ENCODE measurements at regions not wholly inside any gene's neighbourhood (a gene's known extent, or its start where the extent isn't known, plus 50 kb on each side); places are given as distances from the start of the nearest gene placed in this dataset.

GRCh38 chr6:49336514-49337131, 126.4 kb downstream of the MMUT start:
- no TSS peak for BruUV-seq (replicated peaks)
- CTCF ChIA-PET: no interaction called here

GRCh38 chr6:49333345-49334125, 129.5 kb downstream of the MMUT start:
- no peak overlapping the region for H2AFZ ChIP-seq
- no peaks in the 10 kb centered on the region; the same call in 1 of the 2 replicates for H3F3A ChIP-seq (ENCODE audit: insufficient read depth, low read depth)
- BruUV-seq (replicated peaks): no TSS peak
- H3K36me3 ChIP-seq (ENCODE audit: low read depth): no peaks in the 10 kb centered on the region
- no peak overlapping the region for H3K4me3 ChIP-seq
- CTCF ChIA-PET: no interaction called here
- POLR2A ChIA-PET (ENCODE audit: unreplicated experiment): no interaction called here
- H3K4me1 ChIP-seq (replicated peaks; ENCODE audit: insufficient read depth): no peaks in the 10 kb centered on the region
- H3K9me2 ChIP-seq (ENCODE audit: insufficient read depth): no peaks in the 10 kb centered on the region; the same call in 1 of the 2 replicates
- no peak overlapping the region for H3K27ac ChIP-seq
- intact Hi-C loops (cut with micrococcal nuclease; ENCODE audit: unreplicated experiment): no loop called here
- no peaks in the 10 kb centered on the region for H3K27me3 ChIP-seq (ENCODE audit: insufficient read depth, low read depth)
- TF ChIP-seq, protein P1, sequence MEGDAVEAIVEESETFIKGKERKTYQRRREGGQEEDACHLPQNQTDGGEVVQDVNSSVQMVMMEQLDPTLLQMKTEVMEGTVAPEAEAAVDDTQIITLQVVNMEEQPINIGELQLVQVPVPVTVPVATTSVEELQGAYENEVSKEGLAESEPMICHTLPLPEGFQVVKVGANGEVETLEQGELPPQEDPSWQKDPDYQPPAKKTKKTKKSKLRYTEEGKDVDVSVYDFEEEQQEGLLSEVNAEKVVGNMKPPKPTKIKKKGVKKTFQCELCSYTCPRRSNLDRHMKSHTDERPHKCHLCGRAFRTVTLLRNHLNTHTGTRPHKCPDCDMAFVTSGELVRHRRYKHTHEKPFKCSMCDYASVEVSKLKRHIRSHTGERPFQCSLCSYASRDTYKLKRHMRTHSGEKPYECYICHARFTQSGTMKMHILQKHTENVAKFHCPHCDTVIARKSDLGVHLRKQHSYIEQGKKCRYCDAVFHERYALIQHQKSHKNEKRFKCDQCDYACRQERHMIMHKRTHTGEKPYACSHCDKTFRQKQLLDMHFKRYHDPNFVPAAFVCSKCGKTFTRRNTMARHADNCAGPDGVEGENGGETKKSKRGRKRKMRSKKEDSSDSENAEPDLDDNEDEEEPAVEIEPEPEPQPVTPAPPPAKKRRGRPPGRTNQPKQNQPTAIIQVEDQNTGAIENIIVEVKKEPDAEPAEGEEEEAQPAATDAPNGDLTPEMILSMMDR (conservative IDR thresholded peaks at IDR 0.05): no peak
- TF ChIP-seq EZH2 (IDR thresholded peaks at IDR 0.05; ENCODE audit: low read depth): no peak
- no peaks in the 10 kb centered on the region; the same call in 1 of the 2 replicates for H3K9me3 ChIP-seq (ENCODE audit: insufficient read depth, low read depth)
- H3K79me2 ChIP-seq (ENCODE audit: low read depth): no peaks in the 10 kb centered on the region
- H4K20me1 ChIP-seq (ENCODE audit: insufficient read depth): no peaks in the 10 kb centered on the region
- no peak overlapping the region for H3K4me2 ChIP-seq
- DNase-seq: no peak

More at GRCh38 chr6:49336514-49337131, 126.4 kb downstream of the MMUT start:
- POLR2A ChIA-PET (ENCODE audit: unreplicated experiment): no interaction called here
- H3K4me1 ChIP-seq (replicated peaks; ENCODE audit: insufficient read depth): no peaks in the 10 kb centered on the region
- H3K36me3 ChIP-seq (ENCODE audit: low read depth): no peaks in the 10 kb centered on the region
- H2AFZ ChIP-seq: no peak overlapping the region
- H3K27me3 ChIP-seq (ENCODE audit: insufficient read depth, low read depth): no peaks in the 10 kb centered on the region
- H3K4me3 ChIP-seq: no peak overlapping the region
- H3F3A ChIP-seq (ENCODE audit: insufficient read depth, low read depth): no peaks in the 10 kb centered on the region; the same call in 1 of the 2 replicates
- H4K20me1 ChIP-seq (ENCODE audit: insufficient read depth): no peaks in the 10 kb centered on the region
- no peaks in the 10 kb centered on the region; the same call in 1 of the 2 replicates for H3K9me3 ChIP-seq (ENCODE audit: insufficient read depth, low read depth)
- H3K79me2 ChIP-seq (ENCODE audit: low read depth): no peaks in the 10 kb centered on the region
- no peaks in the 10 kb centered on the region; the same call in 1 of the 2 replicates for H3K9me2 ChIP-seq (ENCODE audit: insufficient read depth)
- no peak for DNase-seq
- no peak for TF ChIP-seq EZH2 (IDR thresholded peaks at IDR 0.05; ENCODE audit: low read depth)
- TF ChIP-seq, protein P1 (conservative IDR thresholded peaks at IDR 0.05): no peak
- no peak overlapping the region for H3K4me2 ChIP-seq
- intact Hi-C loops (cut with micrococcal nuclease; ENCODE audit: unreplicated experiment): no loop called here
- H3K27ac ChIP-seq: no peak overlapping the region

DNA sequence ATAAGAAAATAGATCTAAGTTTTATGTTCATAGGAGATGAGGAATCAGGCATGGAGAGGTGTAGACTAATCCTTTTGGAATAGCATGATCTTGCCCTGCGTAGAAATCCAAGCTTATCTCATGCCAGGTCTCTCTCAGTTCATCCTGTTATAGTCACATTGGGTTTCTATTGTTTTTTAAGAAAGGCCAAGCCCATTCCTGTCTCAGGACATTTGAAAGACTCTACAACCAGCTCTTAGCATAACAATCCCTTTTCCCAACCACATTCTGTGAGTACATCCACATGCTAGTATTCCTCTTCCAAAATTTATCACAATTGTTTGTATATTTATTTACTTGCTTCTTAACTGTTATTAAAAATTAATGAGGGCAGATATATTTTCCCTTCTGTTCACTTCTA, 130.3 kb downstream of the MMUT start:
- Histone ChIP-seq H3K4me2 (no peak overlapping the region), H3F3A (ENCODE audit: insufficient read depth, low read depth) (no peaks in the 10 kb centered on the region; the same call in 1 of the 2 replicates), H3K4me1 (replicated peaks; ENCODE audit: insufficient read depth) (no peaks in the 10 kb centered on the region), H3K27me3 (ENCODE audit: insufficient read depth, low read depth) (no peaks in the 10 kb centered on the region), H3K27ac (no peak overlapping the region), H3K9me2 (ENCODE audit: insufficient read depth) (no peaks in the 10 kb centered on the region), H2AFZ (no peak overlapping the region), H3K4me3 (no peak overlapping the region), H4K20me1 (ENCODE audit: insufficient read depth) (no peaks in the 10 kb centered on the region), H3K36me3 (ENCODE audit: low read depth) (no peaks in the 10 kb centered on the region), H3K79me2 (ENCODE audit: low read depth) (no peaks in the 10 kb centered on the region), H3K9me3 (ENCODE audit: insufficient read depth, low read depth) (no peaks in the 10 kb centered on the region; the same call in 1 of the 2 replicates)
- no peak for TF ChIP-seq EZH2 (IDR thresholded peaks at IDR 0.05; ENCODE audit: low read depth)
- TF ChIP-seq, protein P1 (conservative IDR thresholded peaks at IDR 0.05): no peak
- no peak for DNase-seq
- POLR2A ChIA-PET (ENCODE audit: unreplicated experiment): no interaction called here
- no TSS peak for BruUV-seq (replicated peaks)
- CTCF ChIA-PET: no interaction called here
- intact Hi-C loops (cut with micrococcal nuclease; ENCODE audit: unreplicated experiment): no loop called here

All from PC-9 (cell line).